ENCODE measurements at regions not wholly inside any gene's neighbourhood (a gene's known extent, or its start where the extent isn't known, plus 50 kb on each side); places are given as distances from the start of the nearest gene placed in this dataset.

DNA sequence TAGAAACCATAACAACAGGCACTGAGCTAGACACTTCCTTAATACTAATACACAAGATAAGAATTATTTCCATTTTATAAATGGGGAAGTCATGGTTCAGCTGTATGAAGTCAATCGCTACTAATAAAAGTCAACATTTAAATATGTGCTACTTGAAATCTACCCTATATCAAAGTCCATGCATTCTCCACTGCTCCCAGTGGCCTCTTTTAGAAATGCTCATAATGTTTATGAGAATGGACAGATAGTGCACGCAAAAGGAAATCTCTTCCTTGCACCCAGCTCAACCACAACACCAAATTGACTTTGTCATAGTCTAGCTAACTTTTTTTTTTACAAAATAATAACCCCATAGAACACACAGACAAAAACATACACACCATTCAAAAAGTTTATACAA is 281.7 kb upstream of the CXADR start:
- H3K9me3 ChIP-seq (ENCODE audit: low read depth): no peaks in the 10 kb centered on the region
- H3K27ac ChIP-seq: no peak overlapping the region
- no peak overlapping the region for H3K4me3 ChIP-seq

DNA sequence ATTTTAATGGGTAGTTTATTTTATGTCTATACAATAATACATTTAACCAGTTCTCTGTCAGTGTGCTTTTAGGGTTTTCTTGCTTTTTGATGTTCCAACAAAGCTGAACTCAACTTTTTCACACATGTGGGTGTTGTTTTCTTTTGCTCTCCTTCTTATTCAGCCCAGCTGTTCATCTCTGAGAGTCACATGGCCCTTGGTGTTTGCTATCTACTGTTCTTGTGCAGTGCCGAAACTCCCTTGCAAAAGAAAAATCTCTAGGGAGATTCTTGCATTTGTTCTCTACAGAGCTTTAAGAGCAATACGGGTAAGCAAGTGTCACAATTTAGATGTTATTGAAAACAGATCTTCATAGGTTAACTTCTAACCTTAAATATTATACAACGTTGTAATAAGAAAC is 281.1 kb upstream of the CXADR start:
- H3K9me3 ChIP-seq (ENCODE audit: low read depth): no peaks in the 10 kb centered on the region
- TF ChIP-seq, protein P1, sequence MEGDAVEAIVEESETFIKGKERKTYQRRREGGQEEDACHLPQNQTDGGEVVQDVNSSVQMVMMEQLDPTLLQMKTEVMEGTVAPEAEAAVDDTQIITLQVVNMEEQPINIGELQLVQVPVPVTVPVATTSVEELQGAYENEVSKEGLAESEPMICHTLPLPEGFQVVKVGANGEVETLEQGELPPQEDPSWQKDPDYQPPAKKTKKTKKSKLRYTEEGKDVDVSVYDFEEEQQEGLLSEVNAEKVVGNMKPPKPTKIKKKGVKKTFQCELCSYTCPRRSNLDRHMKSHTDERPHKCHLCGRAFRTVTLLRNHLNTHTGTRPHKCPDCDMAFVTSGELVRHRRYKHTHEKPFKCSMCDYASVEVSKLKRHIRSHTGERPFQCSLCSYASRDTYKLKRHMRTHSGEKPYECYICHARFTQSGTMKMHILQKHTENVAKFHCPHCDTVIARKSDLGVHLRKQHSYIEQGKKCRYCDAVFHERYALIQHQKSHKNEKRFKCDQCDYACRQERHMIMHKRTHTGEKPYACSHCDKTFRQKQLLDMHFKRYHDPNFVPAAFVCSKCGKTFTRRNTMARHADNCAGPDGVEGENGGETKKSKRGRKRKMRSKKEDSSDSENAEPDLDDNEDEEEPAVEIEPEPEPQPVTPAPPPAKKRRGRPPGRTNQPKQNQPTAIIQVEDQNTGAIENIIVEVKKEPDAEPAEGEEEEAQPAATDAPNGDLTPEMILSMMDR (IDR thresholded peaks at IDR 0.05; ENCODE audit: low read depth, low read length): no peak
- no peaks in the 10 kb centered on the region for H3K36me3 ChIP-seq
- H3K4me1 ChIP-seq (ENCODE audit: low read depth): no peaks in the 10 kb centered on the region
- DNase-seq (ENCODE audit: low read depth in 1 of 2, low spot score in 1 of 2): no peak
- H3K27ac ChIP-seq: no peak overlapping the region
- no peak overlapping the region for H3K4me3 ChIP-seq
- no peaks in the 10 kb centered on the region for H3K27me3 ChIP-seq

More for the DNA sequence above, 281.7 kb upstream of the CXADR start:
- Histone ChIP-seq H3K36me3 (no peaks in the 10 kb centered on the region), H3K27me3 (no peaks in the 10 kb centered on the region), H3K4me1 (ENCODE audit: low read depth) (no peaks in the 10 kb centered on the region)
- TF ChIP-seq, protein P1 (IDR thresholded peaks at IDR 0.05; ENCODE audit: low read depth, low read length): no peak
- no peak for DNase-seq (ENCODE audit: low read depth in 1 of 2, low spot score in 1 of 2)

DNA sequence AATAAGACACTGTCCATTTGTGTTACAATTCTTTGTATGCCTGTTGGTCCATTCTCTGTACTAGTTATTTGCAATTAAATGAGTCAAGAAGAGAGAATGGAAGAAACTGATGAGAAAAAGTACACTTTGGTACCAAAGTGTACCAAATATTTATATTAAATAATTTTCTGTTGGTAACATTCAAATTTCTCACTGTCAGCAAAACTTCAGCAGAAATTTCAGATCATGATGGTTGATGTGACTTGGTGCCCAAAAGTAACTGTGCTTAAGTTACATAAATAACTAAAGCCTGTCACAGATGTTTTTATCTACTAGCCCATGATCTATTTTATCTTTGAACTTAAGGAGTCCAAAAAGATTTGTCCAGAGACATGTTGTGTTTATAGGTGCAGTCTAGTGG is 274.4 kb upstream of the CXADR start:
- TF ChIP-seq, protein P1 (IDR thresholded peaks at IDR 0.05; ENCODE audit: low read depth, low read length): no peak
- Histone ChIP-seq H3K4me1 (ENCODE audit: low read depth) (no peaks in the 10 kb centered on the region), H3K4me3 (no peak overlapping the region), H3K27ac (no peak overlapping the region), H3K27me3 (no peaks in the 10 kb centered on the region), H3K36me3 (no peaks in the 10 kb centered on the region), H3K9me3 (ENCODE audit: low read depth) (no peaks in the 10 kb centered on the region)
- DNase-seq (ENCODE audit: low read depth in 1 of 2, low spot score in 1 of 2): no peak

DNA sequence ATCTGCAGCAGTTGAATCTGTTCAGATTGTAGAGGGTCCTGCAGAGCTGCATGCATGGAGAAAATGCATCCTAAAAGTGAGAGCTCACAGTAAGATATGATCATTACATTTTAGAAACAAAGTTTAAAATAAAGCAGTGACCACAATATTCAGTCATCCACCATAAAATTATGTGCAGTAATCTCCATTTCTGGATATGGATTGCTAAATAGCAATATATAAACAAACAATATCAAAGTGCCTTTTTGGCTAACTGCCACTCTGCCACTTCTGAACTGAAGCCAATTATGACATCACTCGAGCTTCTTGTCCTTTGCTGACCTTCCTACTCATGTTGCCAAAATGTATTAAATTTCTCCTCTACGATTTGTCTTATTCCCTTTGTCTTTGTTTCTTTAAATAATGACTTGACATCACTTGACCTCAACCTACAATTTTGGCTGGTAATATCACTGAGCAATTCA is 262.0 kb upstream of the CXADR start:
- TF ChIP-seq, protein P1 (IDR thresholded peaks at IDR 0.05; ENCODE audit: low read depth, low read length): no peak
- DNase-seq (ENCODE audit: low read depth in 1 of 2, low spot score in 1 of 2): no peak
- Histone ChIP-seq H3K4me1 (ENCODE audit: low read depth) (no peaks in the 10 kb centered on the region), H3K27ac (no peak overlapping the region), H3K9me3 (ENCODE audit: low read depth) (no peaks in the 10 kb centered on the region), H3K27me3 (no peaks in the 10 kb centered on the region), H3K4me3 (no peak overlapping the region), H3K36me3 (no peaks in the 10 kb centered on the region)

DNA sequence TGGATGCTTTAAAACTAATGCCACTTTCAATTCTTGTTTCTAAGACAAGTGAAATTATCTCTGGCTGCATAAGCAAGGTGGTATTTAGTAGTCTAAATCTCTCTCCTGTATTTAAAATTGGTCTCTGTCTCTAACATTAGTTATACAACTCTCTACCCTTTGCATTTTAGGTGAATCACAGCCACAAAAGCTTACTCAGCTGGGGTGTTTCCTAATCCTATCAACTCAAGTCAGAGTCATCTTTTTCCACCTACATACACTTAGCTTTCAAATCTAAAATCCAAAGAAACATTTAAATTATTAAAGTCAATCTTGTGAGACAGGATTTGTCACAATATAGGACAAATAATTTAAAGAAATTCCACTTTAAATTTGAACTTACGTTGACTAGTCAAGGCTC is 255.1 kb upstream of the CXADR start:
- H3K27ac ChIP-seq: no peak overlapping the region
- DNase-seq (ENCODE audit: low read depth in 1 of 2, low spot score in 1 of 2): no peak
- H3K27me3 ChIP-seq: no peaks in the 10 kb centered on the region
- no peak overlapping the region for H3K4me3 ChIP-seq
- no peaks in the 10 kb centered on the region for H3K4me1 ChIP-seq (ENCODE audit: low read depth)
- H3K36me3 ChIP-seq: no peaks in the 10 kb centered on the region
- TF ChIP-seq, protein P1 (IDR thresholded peaks at IDR 0.05; ENCODE audit: low read depth, low read length): no peak
- H3K9me3 ChIP-seq (ENCODE audit: low read depth): no peaks in the 10 kb centered on the region

DNA sequence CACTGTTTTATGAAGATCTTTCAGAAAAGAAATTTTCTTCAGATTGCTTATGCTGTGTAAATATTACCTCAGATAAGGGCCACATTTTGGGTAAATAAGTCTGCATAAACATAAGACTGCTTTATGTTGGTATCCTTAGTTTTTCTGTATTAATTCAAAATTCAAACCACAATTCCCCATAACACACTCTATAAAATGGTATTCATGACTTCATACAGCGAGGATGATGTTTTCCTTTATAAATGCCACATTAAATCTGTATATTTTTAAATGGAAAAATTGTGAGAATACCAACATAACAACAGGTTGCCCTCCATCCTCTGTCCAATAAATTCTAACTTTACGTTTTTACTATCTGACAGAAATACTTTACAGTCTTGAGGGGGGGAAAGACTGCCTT is 248.7 kb upstream of the CXADR start:
- Histone ChIP-seq H3K9me3 (ENCODE audit: low read depth) (no peaks in the 10 kb centered on the region), H3K4me1 (ENCODE audit: low read depth) (no peaks in the 10 kb centered on the region), H3K4me3 (no peak overlapping the region), H3K36me3 (no peaks in the 10 kb centered on the region), H3K27ac (no peak overlapping the region), H3K27me3 (no peaks in the 10 kb centered on the region)
- no peak for DNase-seq (ENCODE audit: low read depth in 1 of 2, low spot score in 1 of 2)
- TF ChIP-seq, protein P1 (IDR thresholded peaks at IDR 0.05; ENCODE audit: low read depth, low read length): no peak
